Mesenchymal stem cell (in vitro differentiated cells and primary cell): ENCODE measurements at regions not wholly inside any gene's neighbourhood (a gene's known extent, or its start where the extent isn't known, plus 50 kb on each side); places are given as distances from the start of the nearest gene placed in this dataset.

ENCODE experiments used
- DNase-seq: peaks from one replicate; pipeline ENCODE4 v3.0.0-alpha.2; 2013
- H2AFZ ChIP-seq: one replicate; pipeline ENCODE4 v1.6.1; 2013; ENCODE audit warnings: low read depth, mild to moderate bottlenecking, control low read depth, inconsistent platforms, low read length, moderate library complexity
- H2AK5ac ChIP-seq: 2 replicates; pipeline ENCODE4 v1.6.1; 2013; ENCODE audit warnings: low read length, moderate library complexity, mild to moderate bottlenecking, inconsistent platforms; ENCODE audit not compliant: severe bottlenecking
- H2BK120ac ChIP-seq: one replicate; pipeline ENCODE4 v1.6.1; 2013; ENCODE audit warnings: low read depth, mild to moderate bottlenecking, inconsistent platforms, low read length, moderate library complexity
- H2BK12ac ChIP-seq, 2 experiments: one replicate each; pipeline ENCODE4 v1.6.1; 2013; ENCODE audit warnings: inconsistent platforms in 2 of 2, low read length in 2 of 2, mild to moderate bottlenecking in 2 of 2, moderate library complexity in 2 of 2, control low read depth in 1 of 2
- H2BK15ac ChIP-seq: one replicate; pipeline ENCODE4 v1.6.1; 2013; ENCODE audit warnings: mild to moderate bottlenecking, low read depth, inconsistent platforms; ENCODE audit not compliant: poor library complexity, severe bottlenecking
- H2BK5ac ChIP-seq: 2 replicates; pipeline ENCODE4 v1.6.1; 2013; ENCODE audit warnings: low read depth, mild to moderate bottlenecking, low read length, control low read depth, inconsistent platforms; ENCODE audit not compliant: poor library complexity, severe bottlenecking
- H3K14ac ChIP-seq, 2 experiments: one replicate each; pipeline ENCODE4 v1.6.1; 2013; ENCODE audit warnings: inconsistent platforms in 2 of 2, low read length in 2 of 2, control low read depth in 1 of 2, mild to moderate bottlenecking in 1 of 2, moderate library complexity in 1 of 2
- H3K18ac ChIP-seq, 2 experiments: one replicate each; pipeline ENCODE4 v1.6.1; 2013; ENCODE audit warnings: inconsistent platforms in 2 of 2, low read length in 2 of 2, control low read depth in 1 of 2, low read depth in 1 of 2, mild to moderate bottlenecking in 1 of 2
- H3K23ac ChIP-seq, 2 experiments: one replicate each; pipeline ENCODE4 v1.6.1; 2013; ENCODE audit warnings: inconsistent platforms in 2 of 2, low read length in 2 of 2, mild to moderate bottlenecking in 2 of 2, moderate library complexity in 2 of 2, control low read depth in 1 of 2
- H3K27ac ChIP-seq: 2 replicates; pipeline ENCODE4 v1.5.1; 2013; ENCODE audit warnings: mild to moderate bottlenecking, moderate library complexity, low read length, control low read depth, inconsistent platforms; ENCODE audit not compliant: poor library complexity, severe bottlenecking
- H3K27me3 ChIP-seq, 2 experiments: 2 replicates each; pipeline versions ENCODE4 v1.6.1 to v1.7.0; 2013; ENCODE audit warnings: low read length in 2 of 2, mild to moderate bottlenecking in 2 of 2, moderate library complexity in 2 of 2, control low read depth in 1 of 2, inconsistent platforms in 1 of 2; ENCODE audit not compliant: control insufficient read depth in 1 of 2, insufficient read depth in 1 of 2
- H3K36me3 ChIP-seq, 2 experiments: 2 replicates each; pipeline versions ENCODE4 v1.6.1 to v1.7.0; 2013; ENCODE audit warnings: low read length in 2 of 2, control low read depth in 1 of 2, inconsistent platforms in 1 of 2, low read depth in 1 of 2, mild to moderate bottlenecking in 1 of 2; ENCODE audit not compliant: insufficient read depth in 2 of 2, control insufficient read depth in 1 of 2
- H3K4ac ChIP-seq, 2 experiments: one replicate each; pipeline ENCODE4 v1.6.1; 2013; ENCODE audit warnings: inconsistent platforms in 2 of 2, low read length in 2 of 2, mild to moderate bottlenecking in 2 of 2, moderate library complexity in 2 of 2, control low read depth in 1 of 2, low read depth in 1 of 2
- H3K4me1 ChIP-seq: 2 replicates; pipeline ENCODE4 v1.6.1; 2013; ENCODE audit warnings: low read depth, low read length, control low read depth; ENCODE audit not compliant: control insufficient read depth, insufficient read depth
- H3K4me2 ChIP-seq: 2 replicates; pipeline ENCODE4 v1.6.1; 2013; ENCODE audit warnings: low read length, mild to moderate bottlenecking, inconsistent platforms; ENCODE audit not compliant: poor library complexity, severe bottlenecking
- H3K4me3 ChIP-seq, 2 experiments: 2 replicates each; pipeline versions ENCODE4 v1.5.1 to v1.7.0; 2013; ENCODE audit warnings: low read length in 2 of 2, mild to moderate bottlenecking in 2 of 2, control low read depth in 1 of 2, low read depth in 1 of 2; ENCODE audit not compliant: insufficient read depth in 1 of 2
- H3K79me1 ChIP-seq: replicated peaks from 2 replicates; pipeline ENCODE4 v1.6.1; 2013; ENCODE audit warnings: mild to moderate bottlenecking, control low read depth, low read length, inconsistent platforms; ENCODE audit not compliant: poor library complexity, severe bottlenecking
- H3K9ac ChIP-seq: 2 replicates; pipeline ENCODE4 v1.7.0; 2013; ENCODE audit warnings: mild to moderate bottlenecking, low read length, moderate library complexity
- H3K9me3 ChIP-seq: 2 replicates; pipeline ENCODE4 v1.7.0; 2013; ENCODE audit warnings: mild to moderate bottlenecking, low read length; ENCODE audit not compliant: control insufficient read depth
- H4K8ac ChIP-seq: one replicate; pipeline ENCODE4 v1.6.1; 2013; ENCODE audit warnings: inconsistent platforms, mild to moderate bottlenecking, low read length, moderate library complexity
- H4K91ac ChIP-seq: one replicate; pipeline ENCODE4 v1.6.1; 2013; ENCODE audit warnings: mild to moderate bottlenecking, low read length, inconsistent platforms
- WGBS: methylation state at CpG from one replicate; pipeline ENCODE4 v1.1.7; 2013; ENCODE audit warnings: mixed read lengths; 5-methylcytosine and 5-hydroxymethylcytosine counted together

GRCh38 chr6:68012822-68013221 lies 622.3 kb upstream of the ADGRB3 start:
- peaks cover 3% of the 10 kb centered on the region for H3K9me3 ChIP-seq
- WGBS: no CpG with 5 or more reads among the region's 1 CpG
- H2AK5ac ChIP-seq: no peak overlapping the region
- H3K14ac ChIP-seq: no peak overlapping the region
- no peak overlapping the region for H2AFZ ChIP-seq
- H3K9ac ChIP-seq: no peak overlapping the region
- H2BK5ac ChIP-seq: no peak overlapping the region
- H3K4ac ChIP-seq: no peak overlapping the region
- H3K4me2 ChIP-seq: no peak overlapping the region
- H2BK120ac ChIP-seq: no peak overlapping the region
- H2BK15ac ChIP-seq: no peak overlapping the region
- H3K23ac ChIP-seq: no peak overlapping the region
- no peak overlapping the region for H2BK12ac ChIP-seq
- no peak overlapping the region for H4K8ac ChIP-seq
- H3K4me1 ChIP-seq: no peaks in the 10 kb centered on the region
- no peak for DNase-seq
- no peaks in the 10 kb centered on the region for H3K79me1 ChIP-seq
- no peak overlapping the region for H3K18ac ChIP-seq
- H3K27me3 ChIP-seq: no peaks in the 10 kb centered on the region
- H4K91ac ChIP-seq: no peak overlapping the region
- H3K27ac ChIP-seq: no peak overlapping the region
- no peak overlapping the region for H3K4me3 ChIP-seq
- no peaks in the 10 kb centered on the region for H3K36me3 ChIP-seq

GRCh38 chr6:68010936-68011335 lies 624.1 kb upstream of the ADGRB3 start:
- H3K18ac ChIP-seq: no peak overlapping the region
- no peak overlapping the region for H3K14ac ChIP-seq
- H3K23ac ChIP-seq: no peak overlapping the region
- no peak overlapping the region for H2BK15ac ChIP-seq
- no peak overlapping the region for H2BK12ac ChIP-seq
- no peak overlapping the region for H2BK5ac ChIP-seq
- no peaks in the 10 kb centered on the region for H3K27me3 ChIP-seq
- WGBS: 90% methylated on average over 4 of the region's 4 CpGs
- no peak overlapping the region for H4K91ac ChIP-seq
- H3K9ac ChIP-seq: no peak overlapping the region
- H3K9me3 ChIP-seq: peaks cover 3% of the 10 kb centered on the region
- H2AK5ac ChIP-seq: no peak overlapping the region
- DNase-seq: no peak
- H2BK120ac ChIP-seq: no peak overlapping the region
- no peaks in the 10 kb centered on the region for H3K4me1 ChIP-seq
- H4K8ac ChIP-seq: no peak overlapping the region
- no peak overlapping the region for H3K4ac ChIP-seq
- no peaks in the 10 kb centered on the region for H3K36me3 ChIP-seq
- H3K79me1 ChIP-seq: no peaks in the 10 kb centered on the region
- H2AFZ ChIP-seq: no peak overlapping the region
- H3K4me2 ChIP-seq: no peak overlapping the region
- H3K27ac ChIP-seq: no peak overlapping the region
- H3K4me3 ChIP-seq: no peak overlapping the region

- WGBS: no CpG with 5 or more reads among the region's 2 CpGs
- Histone ChIP-seq H3K27ac (no peak overlapping the region), H3K4ac (no peak overlapping the region), H3K9me3 (peaks cover 3% of the 10 kb centered on the region), H4K91ac (no peak overlapping the region), H2AFZ (no peak overlapping the region), H3K18ac (no peak overlapping the region), H3K27me3 (no peaks in the 10 kb centered on the region), H2BK12ac (no peak overlapping the region), H3K79me1 (no peaks in the 10 kb centered on the region), H3K36me3 (no peaks in the 10 kb centered on the region), H3K4me2 (no peak overlapping the region), H3K23ac (no peak overlapping the region), H3K4me3 (no peak overlapping the region), H2AK5ac (no peak overlapping the region), H2BK120ac (no peak overlapping the region), H2BK15ac (no peak overlapping the region), H3K4me1 (no peaks in the 10 kb centered on the region), H3K14ac (no peak overlapping the region), H4K8ac (no peak overlapping the region), H3K9ac (no peak overlapping the region), H2BK5ac (no peak overlapping the region)
- peak; percentile 11 for DNase-seq
These were observed 626.6 kb upstream of the ADGRB3 start for GRCh38 chr6:68008445-68008844.

- Histone ChIP-seq H3K4me2 (no peak overlapping the region), H3K27ac (no peak overlapping the region), H3K27me3 (no peaks in the 10 kb centered on the region), H3K4ac (no peak overlapping the region), H3K9me3 (peaks cover 3% of the 10 kb centered on the region), H3K9ac (no peak overlapping the region), H3K79me1 (no peaks in the 10 kb centered on the region), H4K91ac (no peak overlapping the region), H2BK5ac (no peak overlapping the region), H3K4me1 (no peaks in the 10 kb centered on the region), H3K4me3 (no peak overlapping the region), H3K23ac (no peak overlapping the region), H2BK120ac (no peak overlapping the region), H2BK15ac (no peak overlapping the region), H4K8ac (no peak overlapping the region), H3K14ac (no peak overlapping the region), H2AK5ac (no peak overlapping the region), H3K36me3 (no peaks in the 10 kb centered on the region), H2AFZ (no peak overlapping the region), H2BK12ac (no peak overlapping the region), H3K18ac (no peak overlapping the region)
- no peak for DNase-seq
These were observed 627.4 kb upstream of the ADGRB3 start for GRCh38 chr6:68007717-68008116.
